Renal pelvis (tissue), 1 donor: ENCODE measurements at regions not wholly inside any gene's neighbourhood (a gene's known extent, or its start where the extent isn't known, plus 50 kb on each side); places are given as distances from the start of the nearest gene placed in this dataset.

Source experiments
- DNase-seq: peaks from one replicate; pipeline ENCODE4 v3.0.0-alpha.2; 2013

DNA sequence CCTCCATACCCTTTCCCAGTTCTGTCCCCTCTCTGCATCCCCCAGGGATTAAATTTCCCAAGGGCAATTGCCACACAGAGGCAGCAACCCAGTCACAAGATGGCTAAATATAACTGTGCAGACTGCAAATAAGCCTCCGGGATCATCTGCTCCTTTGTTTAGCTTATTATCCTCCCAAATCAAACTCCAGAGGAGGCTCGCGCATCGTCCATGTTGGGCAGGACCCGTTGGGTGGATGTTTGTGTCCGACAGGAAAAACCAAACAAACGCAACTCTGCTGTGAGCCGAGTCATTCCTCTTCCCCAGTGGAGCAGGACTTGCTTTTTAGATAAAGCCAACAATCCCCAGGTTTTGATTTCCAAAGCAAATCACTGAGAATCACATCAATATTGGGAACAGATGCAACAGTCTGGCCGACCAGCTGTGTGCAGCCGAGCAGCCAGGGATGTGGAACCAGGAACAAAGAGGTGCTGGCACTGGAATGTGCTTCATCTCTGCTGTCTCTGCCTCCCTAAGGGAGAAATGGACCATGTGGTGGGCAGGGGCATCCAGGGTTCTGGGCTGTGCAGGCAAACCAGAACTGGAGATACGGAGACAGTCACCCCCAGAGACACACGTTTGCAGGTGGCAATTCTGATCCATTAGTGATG lies 89.8 kb downstream of the PTTG1 start:
- DNase-seq, result no peak
